ENCODE measurements at regions not wholly inside any gene's neighbourhood (a gene's known extent, or its start where the extent isn't known, plus 50 kb on each side); places are given as distances from the start of the nearest gene placed in this dataset.

GRCh38 chr3:34569437-34569836, 771.0 kb downstream of the PDCD6IP start:
- H3K4me3 ChIP-seq (ENCODE audit: low read depth, low read length), result no peak overlapping the region
- TF ChIP-seq CTCF (IDR thresholded peaks at IDR 0.05; ENCODE audit: insufficient read depth, low read length), result no peak
- no peak for DNase-seq (ENCODE audit: low read depth)

GRCh38 chr3:34570916-34571705, 772.7 kb downstream of the PDCD6IP start:
- no peak overlapping the region for H3K4me3 ChIP-seq (ENCODE audit: low read depth, low read length)
- no peak for DNase-seq (ENCODE audit: low read depth)
- no peak for TF ChIP-seq CTCF (IDR thresholded peaks at IDR 0.05; ENCODE audit: insufficient read depth, low read length)

- DNase-seq (ENCODE audit: low read depth), result no peak
- H3K4me3 ChIP-seq (ENCODE audit: low read depth, low read length), result no peak overlapping the region
- no peak for TF ChIP-seq CTCF (IDR thresholded peaks at IDR 0.05; ENCODE audit: insufficient read depth, low read length)
Measured at GRCh38 chr3:34571714-34572113, 773.3 kb downstream of the PDCD6IP start.

- H3K4me3 ChIP-seq (ENCODE audit: low read depth, low read length), result no peak overlapping the region
- TF ChIP-seq CTCF (IDR thresholded peaks at IDR 0.05; ENCODE audit: insufficient read depth, low read length), result no peak
- DNase-seq (ENCODE audit: low read depth), result no peak
Measured at GRCh38 chr3:34575776-34576175, 777.3 kb downstream of the PDCD6IP start.

GRCh38 chr3:34582055-34582454, 783.6 kb downstream of the PDCD6IP start:
- TF ChIP-seq CTCF (IDR thresholded peaks at IDR 0.05; ENCODE audit: insufficient read depth, low read length), result no peak
- no peak overlapping the region for H3K4me3 ChIP-seq (ENCODE audit: low read depth, low read length)
- DNase-seq (ENCODE audit: low read depth), result no peak

GRCh38 chr3:34583451-34583850, 785.0 kb downstream of the PDCD6IP start:
- TF ChIP-seq CTCF (IDR thresholded peaks at IDR 0.05; ENCODE audit: insufficient read depth, low read length), result no peak
- H3K4me3 ChIP-seq (ENCODE audit: low read depth, low read length), result no peak overlapping the region
- DNase-seq (ENCODE audit: low read depth), result no peak

- DNase-seq (ENCODE audit: low read depth), result no peak
- no peak overlapping the region for H3K4me3 ChIP-seq (ENCODE audit: low read depth, low read length)
- TF ChIP-seq CTCF (IDR thresholded peaks at IDR 0.05; ENCODE audit: insufficient read depth, low read length), result no peak
Measured at GRCh38 chr3:34584971-34585370, 786.5 kb downstream of the PDCD6IP start.
